NCI-H2107 treated with DMSO at 0.1 percent for 48 hours (cell line): ENCODE measurements at regions not wholly inside any gene's neighbourhood (a gene's known extent, or its start where the extent isn't known, plus 50 kb on each side); places are given as distances from the start of the nearest gene placed in this dataset.
"Not testable (repeated sequence)": the region's sequence is repeated elsewhere in the genome, so short reads cannot be mapped to it uniquely, and the experiment has no call there.

ENCODE experiments used
- DNase-seq: peaks from one replicate; lab custom pipeline; 2025; ENCODE audit not compliant: unreplicated experiment; lab: John Stamatoyannopoulos, UW

DNA sequence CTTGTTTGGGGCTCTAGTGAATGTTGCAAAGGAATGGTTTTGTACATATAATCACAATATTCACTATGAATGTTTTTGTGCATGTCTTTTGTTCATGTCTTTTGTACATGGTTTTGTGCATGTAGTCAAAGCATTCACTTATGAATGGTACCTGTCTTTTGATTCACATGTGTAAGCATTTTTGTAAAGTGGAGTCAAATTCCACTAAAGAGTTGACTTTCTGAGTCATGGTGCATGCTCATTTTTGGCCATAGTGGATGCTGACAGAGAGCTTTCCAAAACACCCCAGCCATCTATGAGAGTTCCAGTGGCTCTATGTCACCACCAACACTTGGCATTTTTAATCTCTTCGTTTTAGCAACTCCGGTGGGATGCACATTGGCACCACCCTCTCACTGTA, 1185.9 kb upstream of the TMEM132C start:
- no peak for DNase-seq

DNA sequence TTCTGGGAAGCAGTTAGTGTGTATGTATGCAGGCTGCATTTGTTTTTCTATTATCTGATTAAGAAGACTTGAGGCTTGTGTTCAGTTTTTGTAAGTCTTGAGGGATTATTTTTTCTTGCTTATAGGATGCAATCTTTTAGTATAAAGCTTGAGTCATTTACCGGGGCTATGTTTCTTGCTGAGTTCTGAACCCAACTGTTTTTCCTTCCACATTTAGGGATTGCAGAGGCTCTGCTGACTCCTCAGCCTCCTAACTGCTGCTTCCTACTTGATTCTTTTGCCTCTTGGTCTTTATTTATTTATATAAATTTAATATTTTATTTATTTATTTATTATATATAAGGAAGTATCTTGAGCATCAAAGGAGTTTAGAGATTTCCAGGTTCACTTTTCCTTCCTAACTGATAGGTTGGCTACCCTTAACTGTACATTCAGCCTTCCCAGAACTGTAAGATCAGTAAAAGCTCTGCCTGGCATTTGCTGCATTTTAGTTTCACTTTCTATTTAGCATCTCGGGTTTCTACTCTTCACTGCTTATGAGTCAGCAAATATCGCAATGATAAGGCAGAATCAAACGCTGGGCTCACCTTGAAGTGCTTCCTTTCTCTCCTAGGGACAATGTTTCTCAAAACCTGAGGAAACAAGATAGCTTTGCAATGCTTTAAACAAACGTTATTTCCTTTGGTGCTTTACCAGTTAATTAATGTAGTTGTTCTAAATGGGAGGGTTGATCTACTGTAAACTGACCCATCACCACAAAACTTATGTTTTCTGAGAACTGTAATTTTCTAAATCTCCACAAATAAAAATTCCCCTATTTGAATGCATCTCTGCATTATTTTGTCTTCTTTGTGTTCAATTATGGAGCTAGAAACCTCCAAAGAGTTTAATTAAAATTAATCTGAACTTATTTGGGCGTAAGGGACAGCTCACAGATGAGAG, 1183.7 kb upstream of the TMEM132C start:
- peak; percentile 90 for DNase-seq

DNA sequence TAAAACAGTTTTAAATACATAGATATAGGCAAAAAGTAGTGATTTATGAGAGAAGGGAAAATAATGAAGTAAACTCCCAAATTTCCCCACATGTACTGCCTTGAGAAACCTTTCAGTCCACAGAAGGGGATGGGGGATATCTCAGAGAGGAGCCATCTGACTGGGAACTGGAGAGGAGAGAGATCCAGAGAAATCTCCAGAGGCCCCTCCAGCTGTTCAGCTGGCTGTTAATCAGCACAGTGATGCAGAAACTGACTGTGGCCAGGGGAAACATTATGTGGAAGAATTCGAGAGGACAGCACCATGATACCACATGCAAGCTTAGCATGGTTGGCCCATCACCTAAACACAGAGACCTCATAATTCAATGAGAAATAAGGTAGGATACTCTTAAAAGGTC, 1165.9 kb upstream of the TMEM132C start:
- no peak for DNase-seq

DNA sequence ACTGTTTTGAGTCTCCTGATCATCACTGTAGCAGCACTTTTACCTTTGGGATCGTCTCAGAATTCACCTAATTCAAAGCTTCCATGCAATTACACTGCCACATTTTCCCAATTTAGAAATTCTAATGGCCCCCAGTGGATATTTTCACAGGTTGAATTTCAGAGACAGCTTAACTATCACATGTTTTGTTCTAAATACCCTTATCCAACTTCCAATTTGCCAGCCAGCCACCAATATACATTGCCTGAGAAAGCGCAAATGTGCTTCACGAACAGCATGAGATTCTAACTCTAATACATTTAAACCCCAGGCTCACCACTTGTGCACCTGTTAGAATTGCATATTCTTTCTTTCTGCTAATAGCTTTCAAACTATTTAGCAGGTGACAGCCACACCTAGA, 1160.9 kb upstream of the TMEM132C start:
- no peak for DNase-seq

DNA sequence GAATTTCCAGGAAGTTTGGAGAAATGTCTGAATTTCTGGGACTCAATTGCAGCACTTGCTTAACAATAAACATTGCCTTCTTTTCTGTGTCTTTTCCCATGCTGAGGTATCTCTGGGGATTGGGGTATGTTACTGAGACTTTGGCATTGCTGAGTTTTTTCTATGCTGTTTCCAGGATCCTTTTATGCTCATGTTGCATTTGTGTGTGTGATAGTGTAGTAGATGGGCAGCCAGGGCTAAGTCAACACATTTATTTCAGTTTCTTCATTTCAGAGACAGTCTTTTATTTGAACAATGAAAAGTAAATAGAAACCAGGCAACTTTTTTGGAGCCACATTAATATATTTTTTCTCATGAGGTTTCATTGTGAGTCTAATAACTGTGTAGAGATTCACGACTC, 1160.3 kb upstream of the TMEM132C start:
- no peak for DNase-seq

DNA sequence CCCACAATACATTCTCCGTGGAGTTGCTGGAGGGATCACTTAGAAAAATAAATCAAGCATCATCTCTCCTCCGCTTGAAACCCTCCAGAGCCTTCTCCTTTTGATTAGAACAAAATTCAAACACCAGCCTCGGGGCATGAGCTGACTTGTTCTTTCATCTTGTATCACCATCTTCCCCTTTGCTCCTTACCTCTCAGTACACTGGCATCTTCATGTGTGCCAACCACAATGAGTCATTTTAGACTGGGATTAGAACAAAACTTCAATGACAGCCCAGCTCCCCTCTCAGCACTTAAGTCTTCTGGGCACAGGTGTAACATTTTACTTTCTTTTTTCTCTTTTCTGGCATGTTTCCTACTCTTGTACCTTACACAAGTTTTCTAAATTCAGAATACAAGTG, 1159.2 kb upstream of the TMEM132C start:
- DNase-seq = no peak

DNA sequence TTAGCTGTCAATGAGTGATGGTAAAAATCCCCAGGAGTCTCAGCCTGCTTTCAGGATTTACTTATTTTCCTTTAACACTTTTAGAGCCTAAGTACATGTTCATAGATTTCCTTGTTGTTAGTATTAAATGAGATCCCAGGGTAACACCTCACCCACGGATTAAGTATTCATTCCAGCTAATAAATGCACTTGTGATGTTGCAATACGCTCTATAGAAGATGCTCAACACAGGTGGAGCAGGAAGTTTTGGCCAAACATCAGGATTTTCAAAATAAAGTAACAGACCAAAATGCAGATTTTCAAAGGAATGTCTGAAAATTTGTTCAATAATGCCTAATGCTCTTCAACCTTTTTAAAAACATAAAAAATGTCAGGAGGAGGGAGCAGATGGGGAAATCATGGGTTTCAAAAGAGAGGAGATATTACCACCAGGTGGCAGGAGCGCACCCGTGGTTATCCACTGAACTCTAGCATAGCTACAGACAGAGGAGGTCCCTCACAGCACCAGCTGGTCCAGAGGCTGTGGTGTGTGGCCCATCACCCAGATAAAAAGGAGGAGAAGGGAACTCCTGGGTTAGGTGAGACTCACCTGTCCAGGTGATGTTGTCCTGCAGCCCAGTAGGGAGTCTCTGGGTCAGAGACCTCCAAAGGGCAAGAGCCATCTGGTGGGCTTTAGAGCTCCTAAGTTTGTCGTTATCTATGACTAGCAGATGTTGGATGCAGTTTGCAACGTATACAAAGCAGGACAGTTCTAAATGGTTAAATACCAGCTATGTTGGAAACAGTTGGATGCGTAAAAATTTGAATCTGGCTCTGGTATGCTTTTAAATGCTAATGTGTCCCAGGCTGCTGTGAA, 1158.4 kb upstream of the TMEM132C start:
- peak; percentile 36 for DNase-seq

DNA sequence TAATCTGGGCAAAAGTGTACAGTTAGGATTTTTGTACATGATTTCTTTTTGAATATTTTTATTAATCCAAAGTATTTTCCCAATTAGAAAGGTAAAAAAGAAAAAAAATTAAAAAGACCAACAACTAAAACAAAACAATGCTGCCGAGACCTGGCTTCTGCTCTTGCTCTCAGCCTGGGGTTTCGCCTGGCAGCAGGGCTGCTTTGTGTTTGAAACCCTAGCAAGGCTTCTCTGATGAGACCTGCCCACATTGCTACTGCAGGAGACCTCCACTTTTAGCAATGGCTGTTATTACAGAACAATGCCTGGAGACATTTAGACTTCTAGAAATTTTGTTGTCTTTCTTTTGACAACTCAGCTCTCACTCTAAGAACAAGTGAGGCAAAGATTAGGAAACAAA, 1153.0 kb upstream of the TMEM132C start:
- no peak for DNase-seq

DNA sequence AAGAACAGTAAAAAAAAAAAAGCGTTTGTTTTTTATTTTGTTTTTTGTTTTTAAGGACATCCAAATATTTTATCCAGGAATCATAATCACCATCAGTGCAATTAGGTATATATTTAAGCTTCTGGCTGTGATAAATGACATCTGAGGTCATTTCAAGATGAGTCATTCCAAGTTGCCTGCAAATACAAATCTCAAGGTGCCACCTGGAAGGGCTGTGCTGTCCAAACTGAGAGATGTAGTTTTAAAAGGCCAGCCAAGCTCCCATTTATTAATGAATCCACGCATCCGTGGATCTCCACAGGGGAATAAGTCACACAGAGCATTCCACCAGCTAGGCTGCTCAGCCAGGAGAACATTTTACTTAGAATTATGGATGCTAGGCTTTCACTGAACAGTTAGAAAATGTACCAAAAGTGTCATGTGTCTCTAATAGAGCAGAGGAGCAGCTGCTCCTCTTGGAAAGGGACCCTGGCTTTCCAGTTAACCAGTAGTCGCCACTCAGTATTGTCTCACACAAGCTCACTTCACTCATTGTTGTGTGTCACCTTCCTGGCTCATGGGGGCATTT, 1151.4 kb upstream of the TMEM132C start:
- DNase-seq = no peak

DNA sequence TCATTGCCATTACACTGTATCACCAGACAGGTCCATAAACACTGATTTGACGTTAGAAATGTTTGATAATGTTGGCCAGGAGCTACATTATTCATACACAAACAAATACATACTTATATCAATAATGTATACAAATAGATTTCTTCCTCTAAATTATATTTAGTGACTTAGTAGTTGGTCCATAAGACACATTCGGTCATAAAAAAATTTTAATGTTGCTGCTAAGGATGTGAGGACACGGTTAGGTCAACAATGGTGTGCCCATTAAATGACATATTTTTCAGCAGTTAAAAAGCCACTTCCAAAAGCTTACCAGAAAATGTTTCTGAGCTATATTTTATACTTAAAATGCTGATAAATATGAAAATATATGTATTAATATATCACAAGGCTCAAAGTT, 1148.7 kb upstream of the TMEM132C start:
- DNase-seq = no peak

DNA sequence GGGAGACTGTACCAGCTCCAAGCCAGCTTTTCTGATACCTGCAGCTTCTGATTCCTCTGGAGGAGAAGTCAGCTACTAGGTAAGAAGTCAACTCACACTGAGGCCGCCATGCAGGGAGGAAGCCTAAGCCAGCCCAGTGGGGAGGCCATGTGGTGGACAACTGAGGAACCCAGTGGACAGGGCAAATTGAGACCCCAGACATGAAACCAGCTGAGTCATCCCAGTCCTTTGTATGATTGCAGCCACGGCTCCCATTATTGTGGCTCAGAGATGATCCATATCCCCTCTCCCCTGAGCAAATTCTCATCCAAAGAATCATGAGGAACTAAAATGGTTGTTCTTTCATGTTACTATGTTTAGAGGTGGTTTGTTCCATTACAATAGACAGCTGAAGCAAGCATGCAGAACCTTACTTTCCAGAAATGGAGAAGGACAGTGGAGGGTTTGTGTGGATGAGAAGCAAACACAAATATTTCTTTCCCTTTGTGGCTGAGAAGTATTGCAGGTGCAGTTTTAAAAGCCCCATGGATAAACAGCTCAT, 1147.3 kb upstream of the TMEM132C start:
- DNase-seq = no peak

DNA sequence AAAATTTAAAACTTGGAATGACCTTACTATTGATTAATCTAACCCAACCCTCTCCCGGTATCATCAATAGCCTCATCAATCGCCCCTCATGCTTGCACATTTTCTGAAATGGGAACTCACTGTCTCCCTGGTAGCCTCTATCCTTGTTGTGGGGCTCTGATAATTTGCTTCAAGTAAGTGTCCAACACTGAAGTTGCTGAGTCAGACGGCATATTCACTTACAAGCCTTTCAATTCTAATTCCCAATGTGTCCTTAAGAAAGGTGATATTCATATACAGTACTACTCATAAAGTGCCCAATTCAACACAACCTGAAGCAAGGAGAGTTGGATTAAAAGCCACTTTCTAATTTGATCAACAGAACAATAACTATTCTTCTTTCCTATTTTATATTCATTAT, 1146.1 kb upstream of the TMEM132C start:
- DNase-seq = no peak

DNA sequence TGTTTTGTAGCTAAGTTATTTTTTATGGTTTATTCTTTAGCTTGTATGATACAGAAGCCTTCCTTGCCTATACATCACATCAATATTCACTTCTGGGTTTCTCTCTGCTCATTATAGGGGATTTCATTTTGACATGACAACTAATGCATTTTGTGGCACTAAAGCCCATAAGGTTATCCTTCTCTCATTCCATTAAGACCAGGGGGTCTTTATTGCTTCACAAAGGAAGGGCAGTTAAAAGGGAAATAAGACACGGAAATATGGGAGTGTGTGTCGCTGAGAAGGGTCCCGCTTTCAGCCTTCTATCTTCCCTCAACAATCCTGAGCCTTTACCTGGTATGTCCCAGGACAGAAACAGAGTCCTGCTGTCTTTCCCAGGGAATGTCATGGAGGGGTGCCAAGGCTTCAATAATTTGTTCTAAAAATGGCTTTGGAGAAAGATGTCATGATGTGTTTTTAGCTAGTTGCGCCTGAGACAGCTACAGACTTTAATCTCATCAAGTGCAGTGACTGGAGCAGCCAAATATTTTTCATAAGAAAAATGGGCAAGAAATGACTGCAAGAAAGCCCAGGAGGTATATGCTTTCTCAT, 1145.4 kb upstream of the TMEM132C start:
- DNase-seq = no peak

DNA sequence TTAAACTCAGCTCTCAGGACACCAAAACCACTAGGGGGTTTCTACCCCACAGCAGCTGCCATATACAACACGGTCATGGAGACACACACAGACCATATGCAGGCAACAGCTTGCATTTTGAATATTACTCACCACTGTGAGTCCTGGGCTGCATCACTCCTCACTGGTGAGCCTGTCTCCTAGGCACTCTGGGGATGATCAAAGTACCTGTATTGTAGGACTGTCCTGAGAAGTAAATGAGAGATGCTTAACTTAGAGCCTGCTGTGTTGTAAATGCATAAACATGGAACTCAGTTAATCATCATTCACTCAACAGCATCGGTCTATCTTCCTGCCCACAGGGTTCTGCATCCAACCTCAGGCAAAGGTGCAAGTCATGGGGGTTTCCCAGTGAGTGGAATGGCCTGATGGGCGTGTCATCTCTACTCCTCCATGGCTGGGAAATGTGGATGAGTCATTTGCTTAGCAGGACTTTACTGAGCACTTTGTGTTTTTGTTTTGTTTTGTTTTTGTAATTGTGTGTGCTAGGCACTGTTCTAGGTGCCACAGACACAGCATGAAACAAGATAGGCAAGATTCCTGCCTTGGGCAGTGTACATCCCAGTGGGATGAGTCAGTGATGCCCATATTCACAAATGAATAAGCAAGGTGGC, 1141.2 kb upstream of the TMEM132C start:
- no peak for DNase-seq

DNA sequence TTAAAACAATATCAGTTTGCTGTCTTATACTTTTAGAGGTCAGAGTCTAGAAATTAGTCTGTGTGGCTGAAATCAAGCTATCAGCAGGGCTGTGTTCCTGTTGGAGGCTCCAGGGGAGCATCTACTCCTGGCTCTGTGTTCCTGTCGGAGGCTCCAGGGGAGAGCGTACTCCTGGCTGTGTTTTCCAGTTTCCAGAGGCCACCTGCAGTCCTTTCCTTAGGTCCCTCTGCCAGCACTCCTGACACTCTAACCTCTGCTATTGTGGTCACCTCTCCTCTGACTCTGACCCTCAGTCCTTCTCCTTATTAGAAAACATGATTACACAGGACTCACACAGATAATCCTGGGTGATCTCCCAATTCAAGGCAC, 1140.7 kb upstream of the TMEM132C start:
- DNase-seq = no peak

DNA sequence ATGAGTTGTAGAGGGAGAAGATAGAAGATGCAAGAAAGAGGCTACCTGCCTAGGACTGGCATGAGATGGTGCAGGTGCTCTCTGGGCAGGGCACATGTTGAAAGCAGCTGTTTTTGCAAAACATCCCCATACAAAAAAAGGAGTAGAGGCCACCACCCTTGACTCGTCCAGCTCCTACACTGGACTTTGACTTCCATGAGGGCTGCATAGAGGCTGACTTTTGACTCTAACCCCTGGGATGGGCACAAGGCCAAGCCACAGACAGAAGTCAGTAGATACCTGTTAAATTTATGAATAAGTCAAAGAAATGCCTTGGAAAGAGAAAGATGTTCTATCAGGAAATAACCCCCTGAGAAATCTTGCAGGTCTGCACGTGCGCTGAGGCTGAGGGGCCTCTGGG, 1139.1 kb upstream of the TMEM132C start:
- DNase-seq = no peak

DNA sequence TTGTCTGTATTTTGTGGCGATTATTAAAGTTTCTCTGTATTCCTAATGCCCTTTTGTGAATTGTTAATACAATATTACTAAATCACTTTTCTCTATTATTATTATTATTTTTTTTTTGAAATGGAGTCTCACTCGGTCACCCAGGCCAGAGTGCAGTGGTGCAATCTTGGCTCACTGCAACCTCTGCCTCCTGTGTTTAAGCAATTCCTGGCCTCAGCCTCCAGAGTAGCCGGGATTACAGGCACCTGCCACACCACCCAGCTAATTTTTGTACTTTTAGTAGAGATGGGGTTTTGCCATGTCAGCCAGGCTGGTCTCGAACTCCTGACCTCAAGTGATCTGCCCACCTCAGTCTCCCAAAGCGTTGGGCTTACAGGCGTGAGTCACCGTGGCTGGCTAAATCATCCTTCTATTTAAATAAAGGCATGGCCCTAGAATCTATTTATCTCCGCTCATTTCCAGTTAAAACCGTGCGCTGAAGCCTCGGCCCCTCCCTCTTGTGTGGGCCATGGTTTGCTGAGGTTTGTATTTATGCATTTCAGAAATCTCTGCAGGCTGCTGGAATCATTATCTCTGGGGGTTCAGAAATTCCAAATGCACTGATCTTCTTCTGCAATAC, 1136.4 kb upstream of the TMEM132C start:
- DNase-seq = no peak

DNA sequence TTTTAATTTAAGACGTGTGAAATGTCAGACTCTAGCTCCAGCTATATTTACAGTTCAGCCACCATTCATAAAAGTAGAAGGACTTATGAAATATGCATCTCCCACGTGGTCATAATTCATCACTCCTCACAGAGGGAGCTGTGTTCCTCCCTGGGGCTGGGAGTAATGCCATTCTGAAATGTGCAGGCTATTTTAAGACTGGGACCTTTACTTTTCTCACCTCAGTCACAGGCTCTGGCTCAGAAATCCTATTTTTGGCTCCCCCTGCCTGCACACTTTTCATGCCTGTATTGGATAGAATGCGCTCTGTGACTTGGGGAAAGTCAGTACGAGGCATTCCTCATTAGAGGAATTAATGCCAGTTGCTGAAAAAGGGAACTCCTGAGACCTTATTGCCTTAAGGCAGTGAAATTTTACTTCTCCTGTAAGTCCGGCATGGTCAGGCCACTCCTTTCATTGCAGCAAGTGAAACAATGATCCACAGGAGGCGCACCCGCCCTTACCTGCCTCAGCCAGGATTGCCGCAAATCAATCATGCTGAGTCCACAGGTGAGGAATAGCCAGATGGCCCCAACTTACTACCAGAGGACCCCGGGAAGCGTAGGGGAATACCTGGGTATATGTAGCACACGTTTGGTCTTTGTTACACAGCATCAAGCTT, 1133.2 kb upstream of the TMEM132C start:
- no peak for DNase-seq

DNA sequence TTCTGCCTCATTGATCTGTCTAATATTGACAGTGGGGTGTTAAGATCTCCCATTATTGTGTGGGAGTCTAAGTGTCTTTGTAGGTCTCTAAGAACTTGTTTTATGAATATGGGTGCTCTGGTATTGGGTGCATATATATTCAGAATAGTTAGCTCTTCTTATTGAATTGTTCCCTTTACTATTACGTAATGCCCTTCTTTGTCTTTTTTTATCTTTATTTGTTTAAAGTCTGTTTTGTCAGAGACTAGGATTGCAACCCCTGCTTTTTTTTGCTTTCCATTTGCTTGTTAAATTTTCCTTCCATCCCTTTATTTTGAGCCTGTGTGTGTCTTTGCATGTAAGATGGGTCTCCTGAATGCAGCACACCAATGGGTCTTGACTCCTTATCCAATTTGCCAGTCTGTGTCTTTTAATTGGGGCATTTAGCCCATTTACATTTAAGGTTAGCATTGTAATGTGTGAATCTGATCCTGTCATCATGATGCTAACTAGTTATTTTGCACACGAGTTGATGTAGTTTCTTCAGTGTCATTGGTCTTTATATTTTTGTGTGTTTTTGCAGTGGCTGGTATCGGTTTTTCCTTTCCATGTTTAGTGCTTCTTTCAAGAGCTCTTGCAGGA, 1126.0 kb upstream of the TMEM132C start:
- DNase-seq = not testable (repeated sequence)
